DMS53 treated with DMSO at 0.1 percent for 48 hours (cell line): ENCODE measurements at regions not wholly inside any gene's neighbourhood (a gene's known extent, or its start where the extent isn't known, plus 50 kb on each side); places are given as distances from the start of the nearest gene placed in this dataset.

Source experiments
- DNase-seq: peaks from one replicate; lab custom pipeline; 2025; ENCODE audit not compliant: unreplicated experiment; lab: John Stamatoyannopoulos, UW

- no peak for DNase-seq
These were observed 421.0 kb upstream of the CCDC196 start for GRCh38 chr14:66065188-66065587.

GRCh38 chr14:66066981-66067776 lies 419.0 kb upstream of the CCDC196 start:
- no peak for DNase-seq

GRCh38 chr14:66069036-66069435 lies 417.1 kb upstream of the CCDC196 start:
- DNase-seq, result no peak

- no peak for DNase-seq
These were observed 416.2 kb upstream of the CCDC196 start for GRCh38 chr14:66069830-66070541.

GRCh38 chr14:66070542-66071319 lies 415.4 kb upstream of the CCDC196 start:
- no peak for DNase-seq

GRCh38 chr14:66072190-66073084 lies 413.7 kb upstream of the CCDC196 start:
- DNase-seq, result no peak

GRCh38 chr14:66074537-66074936 lies 411.6 kb upstream of the CCDC196 start:
- DNase-seq, result no peak

GRCh38 chr14:66076176-66076575 lies 410.0 kb upstream of the CCDC196 start:
- no peak for DNase-seq

GRCh38 chr14:66078006-66078405 lies 408.2 kb upstream of the CCDC196 start:
- DNase-seq, result no peak

- no peak for DNase-seq
These were observed 404.4 kb upstream of the CCDC196 start for GRCh38 chr14:66081594-66082376.

- DNase-seq, result no peak
These were observed 400.9 kb upstream of the CCDC196 start for GRCh38 chr14:66085224-66085623.

- DNase-seq, result no peak
These were observed 400.5 kb upstream of the CCDC196 start for GRCh38 chr14:66085665-66086064.

- DNase-seq, result no peak
These were observed 398.9 kb upstream of the CCDC196 start for GRCh38 chr14:66087231-66087630.

GRCh38 chr14:66088656-66089055 lies 397.5 kb upstream of the CCDC196 start:
- no peak for DNase-seq

- no peak for DNase-seq
These were observed 394.0 kb upstream of the CCDC196 start for GRCh38 chr14:66092206-66092605.

- DNase-seq, result no peak
These were observed 393.4 kb upstream of the CCDC196 start for GRCh38 chr14:66092748-66093147.

GRCh38 chr14:66094001-66094727 lies 392.0 kb upstream of the CCDC196 start:
- DNase-seq, result no peak

- no peak for DNase-seq
These were observed 386.7 kb upstream of the CCDC196 start for GRCh38 chr14:66099451-66099850.

GRCh38 chr14:66099931-66100330 lies 386.2 kb upstream of the CCDC196 start:
- no peak for DNase-seq
